ENCODE measurements at regions not wholly inside any gene's neighbourhood (a gene's known extent, or its start where the extent isn't known, plus 50 kb on each side); places are given as distances from the start of the nearest gene placed in this dataset.

GRCh38 chr9:31144614-31145013 is 1239.8 kb upstream of the ACO1 start:
- TF ChIP-seq CTCF (conservative IDR thresholded peaks at IDR 0.05) = no peak
- TF ChIP-seq ZFX (IDR thresholded peaks at IDR 0.05) = no peak
- no peak overlapping the region for H3K27ac ChIP-seq

GRCh38 chr9:31146485-31147166 is 1237.8 kb upstream of the ACO1 start:
- no peak overlapping the region for H3K27ac ChIP-seq
- no peak for TF ChIP-seq CTCF (conservative IDR thresholded peaks at IDR 0.05)
- no peak for TF ChIP-seq ZFX (IDR thresholded peaks at IDR 0.05)

- TF ChIP-seq ZFX (IDR thresholded peaks at IDR 0.05) = no peak
- no peak for TF ChIP-seq CTCF (conservative IDR thresholded peaks at IDR 0.05)
- no peak overlapping the region for H3K27ac ChIP-seq
Measured at GRCh38 chr9:31153250-31153840, 1231.1 kb upstream of the ACO1 start.

- TF ChIP-seq CTCF (conservative IDR thresholded peaks at IDR 0.05) = no peak
- no peak for TF ChIP-seq ZFX (IDR thresholded peaks at IDR 0.05)
- no peak overlapping the region for H3K27ac ChIP-seq
Measured at GRCh38 chr9:31166516-31166915, 1217.9 kb upstream of the ACO1 start.

GRCh38 chr9:31168161-31168560 is 1216.3 kb upstream of the ACO1 start:
- H3K27ac ChIP-seq = no peak overlapping the region
- TF ChIP-seq ZFX (IDR thresholded peaks at IDR 0.05) (no peak), CTCF (conservative IDR thresholded peaks at IDR 0.05) (no peak)

GRCh38 chr9:31174681-31175080 is 1209.8 kb upstream of the ACO1 start:
- TF ChIP-seq CTCF (conservative IDR thresholded peaks at IDR 0.05) (no peak), ZFX (IDR thresholded peaks at IDR 0.05) (no peak)
- no peak overlapping the region for H3K27ac ChIP-seq

GRCh38 chr9:31183866-31184265 is 1200.6 kb upstream of the ACO1 start:
- no peak overlapping the region for H3K27ac ChIP-seq
- TF ChIP-seq CTCF (conservative IDR thresholded peaks at IDR 0.05) (no peak), ZFX (IDR thresholded peaks at IDR 0.05) (no peak)

Measured in C4-2B (cell line).